ENCODE measurements at regions not wholly inside any gene's neighbourhood (a gene's known extent, or its start where the extent isn't known, plus 50 kb on each side); places are given as distances from the start of the nearest gene placed in this dataset.

DNA sequence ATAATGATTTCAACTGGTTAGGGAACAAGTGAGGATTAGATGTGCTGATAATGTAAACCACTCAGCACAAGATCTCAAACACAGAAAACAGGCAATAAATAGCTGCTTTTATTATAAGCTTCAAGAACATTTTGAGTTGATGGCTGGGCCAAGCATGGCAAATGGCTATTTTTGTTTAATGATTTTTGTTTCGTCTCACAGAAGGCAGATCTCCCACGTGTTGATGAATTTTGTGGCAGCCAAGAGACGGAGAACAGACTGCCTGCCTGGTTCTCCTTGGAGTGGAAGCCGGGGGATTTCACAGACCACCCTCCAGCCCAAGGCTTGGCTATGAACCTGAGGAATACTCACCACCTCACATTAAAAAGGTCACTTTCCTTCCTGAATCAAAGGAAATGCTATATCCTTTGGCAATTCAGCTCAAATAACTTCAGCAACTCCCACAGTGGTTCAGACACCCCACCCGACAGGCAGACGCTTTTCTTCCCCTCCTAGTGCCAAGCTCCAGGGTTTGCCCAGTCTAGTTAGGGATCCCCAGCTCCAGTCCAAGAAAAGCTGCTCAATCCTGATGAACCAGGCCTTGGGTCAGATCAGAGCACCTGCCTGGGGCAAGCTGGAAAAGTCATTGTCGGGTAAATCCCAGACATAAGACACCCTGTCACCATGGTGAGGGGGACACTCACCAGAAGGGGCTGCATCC is 593.5 kb downstream of the TOX3 start:
- Histone ChIP-seq H3K27me3 (ENCODE audit: insufficient read depth, low read length) (peaks cover 26% of the 10 kb centered on the region), H3K4me3 (ENCODE audit: low read depth, low read length) (no peak overlapping the region), H3K36me3 (ENCODE audit: insufficient read depth, low read length) (no peaks in the 10 kb centered on the region), H3K4me1 (ENCODE audit: control insufficient read depth, insufficient read depth, low read length, unreplicated experiment) (no peaks in the 10 kb centered on the region), H2AFZ (ENCODE audit: low read length, unreplicated experiment) (no peak overlapping the region), H3K79me2 (ENCODE audit: control insufficient read depth, insufficient read depth, low read length, unreplicated experiment) (no peaks in the 10 kb centered on the region), H3K27ac (ENCODE audit: low read depth, low read length) (no peak overlapping the region)

DNA sequence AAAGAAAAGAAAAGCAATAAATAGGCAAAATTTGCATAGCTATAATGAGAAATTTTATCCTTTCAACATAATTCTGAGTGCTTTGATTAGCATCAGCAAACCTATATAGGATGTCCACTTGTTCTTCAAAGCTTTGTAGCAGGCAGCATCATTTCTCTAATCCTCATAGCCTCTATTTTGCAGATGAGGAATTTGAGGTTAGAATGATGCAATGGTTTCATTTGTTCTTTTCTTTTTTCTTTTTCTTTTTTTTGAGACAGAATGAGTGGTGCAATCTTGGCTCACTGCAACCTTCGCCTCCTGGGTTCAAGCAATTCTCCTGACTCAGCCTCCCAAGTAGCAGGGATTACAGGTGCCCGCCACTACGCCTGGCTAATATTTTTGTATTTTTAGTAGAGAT is 594.4 kb downstream of the TOX3 start:
- no peak overlapping the region for H3K4me3 ChIP-seq (ENCODE audit: low read depth, low read length)
- no peak overlapping the region for H2AFZ ChIP-seq (ENCODE audit: low read length, unreplicated experiment)
- H3K27me3 ChIP-seq (ENCODE audit: insufficient read depth, low read length), result peaks cover 26% of the 10 kb centered on the region
- H3K36me3 ChIP-seq (ENCODE audit: insufficient read depth, low read length), result no peaks in the 10 kb centered on the region
- H3K27ac ChIP-seq (ENCODE audit: low read depth, low read length), result no peak overlapping the region
- H3K4me1 ChIP-seq (ENCODE audit: control insufficient read depth, insufficient read depth, low read length, unreplicated experiment), result no peaks in the 10 kb centered on the region
- H3K79me2 ChIP-seq (ENCODE audit: control insufficient read depth, insufficient read depth, low read length, unreplicated experiment), result no peaks in the 10 kb centered on the region

DNA sequence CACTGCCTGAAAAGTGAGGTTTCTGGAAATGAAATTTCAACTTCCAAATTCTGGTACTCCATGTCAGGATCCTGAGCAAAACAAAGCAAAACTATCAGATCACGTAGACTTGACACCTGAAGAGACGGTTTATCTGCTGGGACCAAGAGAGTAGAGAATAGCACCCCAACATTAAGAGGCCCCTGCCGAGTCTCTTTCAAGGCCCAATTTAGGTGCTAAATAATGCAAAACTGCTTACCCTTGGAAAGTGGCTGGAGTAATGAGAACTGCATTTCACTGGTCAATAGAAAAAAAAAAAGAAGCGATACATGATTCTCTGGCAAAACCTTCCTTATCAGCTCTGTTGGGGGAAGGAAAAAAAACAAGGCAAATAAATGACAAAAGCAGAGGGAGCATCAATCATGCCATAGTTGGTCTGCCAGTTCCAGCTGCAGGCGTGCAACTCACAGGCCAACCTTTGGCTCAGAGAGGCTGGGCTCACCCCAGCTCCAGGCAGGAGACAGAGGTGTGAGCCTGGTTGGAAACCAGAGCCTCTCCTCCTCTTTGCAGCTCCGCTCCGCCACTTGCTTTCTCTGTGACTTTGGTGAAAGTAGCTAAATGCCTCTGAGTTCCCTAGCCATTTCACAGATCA is 595.2 kb downstream of the TOX3 start:
- H3K4me1 ChIP-seq (ENCODE audit: control insufficient read depth, insufficient read depth, low read length, unreplicated experiment), result no peaks in the 10 kb centered on the region
- no peaks in the 10 kb centered on the region for H3K36me3 ChIP-seq (ENCODE audit: insufficient read depth, low read length)
- H2AFZ ChIP-seq (ENCODE audit: low read length, unreplicated experiment), result no peak overlapping the region
- H3K4me3 ChIP-seq (ENCODE audit: low read depth, low read length), result no peak overlapping the region
- no peak overlapping the region for H3K27ac ChIP-seq (ENCODE audit: low read depth, low read length)
- no peaks in the 10 kb centered on the region for H3K79me2 ChIP-seq (ENCODE audit: control insufficient read depth, insufficient read depth, low read length, unreplicated experiment)
- H3K27me3 ChIP-seq (ENCODE audit: insufficient read depth, low read length), result peaks cover 26% of the 10 kb centered on the region

- Histone ChIP-seq H3K4me1 (ENCODE audit: control insufficient read depth, insufficient read depth, low read length, unreplicated experiment) (no peaks in the 10 kb centered on the region), H3K27ac (ENCODE audit: low read depth, low read length) (no peak overlapping the region), H2AFZ (ENCODE audit: low read length, unreplicated experiment) (no peak overlapping the region), H3K36me3 (ENCODE audit: insufficient read depth, low read length) (no peaks in the 10 kb centered on the region), H3K27me3 (ENCODE audit: insufficient read depth, low read length) (peaks cover 26% of the 10 kb centered on the region), H3K4me3 (ENCODE audit: low read depth, low read length) (no peak overlapping the region), H3K79me2 (ENCODE audit: control insufficient read depth, insufficient read depth, low read length, unreplicated experiment) (no peaks in the 10 kb centered on the region)
Observed at GRCh38 chr16:51950118-51950780, 596.7 kb downstream of the TOX3 start.

DNA sequence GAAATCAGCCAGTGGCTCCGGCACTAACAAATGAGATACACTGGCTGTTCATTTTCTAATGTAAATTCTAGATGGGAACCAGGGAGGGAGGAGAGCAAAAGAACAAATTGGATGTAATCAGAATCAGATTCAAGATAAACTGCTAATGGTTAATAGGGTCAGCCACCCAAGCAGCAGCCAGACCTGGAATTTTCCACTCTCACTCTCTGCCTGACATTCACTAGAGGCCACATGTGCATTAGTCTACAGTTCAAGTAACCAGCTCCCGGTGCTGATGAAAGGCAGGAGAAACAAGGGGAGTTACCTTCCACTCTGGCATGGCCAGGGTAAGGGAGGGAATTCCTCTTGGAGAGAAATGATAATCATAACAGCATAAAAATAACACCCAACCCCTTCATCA is 597.7 kb downstream of the TOX3 start:
- H3K4me3 ChIP-seq (ENCODE audit: low read depth, low read length), result no peak overlapping the region
- H3K27ac ChIP-seq (ENCODE audit: low read depth, low read length), result no peak overlapping the region
- H3K27me3 ChIP-seq (ENCODE audit: insufficient read depth, low read length), result peaks cover 26% of the 10 kb centered on the region
- H3K36me3 ChIP-seq (ENCODE audit: insufficient read depth, low read length), result no peaks in the 10 kb centered on the region
- no peaks in the 10 kb centered on the region for H3K79me2 ChIP-seq (ENCODE audit: control insufficient read depth, insufficient read depth, low read length, unreplicated experiment)
- H3K4me1 ChIP-seq (ENCODE audit: control insufficient read depth, insufficient read depth, low read length, unreplicated experiment), result no peaks in the 10 kb centered on the region
- no peak overlapping the region for H2AFZ ChIP-seq (ENCODE audit: low read length, unreplicated experiment)

GRCh38 chr16:51941412-51941811 is 605.5 kb downstream of the TOX3 start:
- Histone ChIP-seq H3K27me3 (ENCODE audit: insufficient read depth, low read length) (peaks cover 19% of the 10 kb centered on the region), H3K36me3 (ENCODE audit: insufficient read depth, low read length) (no peaks in the 10 kb centered on the region), H3K4me3 (ENCODE audit: low read depth, low read length) (no peak overlapping the region), H2AFZ (ENCODE audit: low read length, unreplicated experiment) (no peak overlapping the region), H3K4me1 (ENCODE audit: control insufficient read depth, insufficient read depth, low read length, unreplicated experiment) (no peaks in the 10 kb centered on the region), H3K27ac (ENCODE audit: low read depth, low read length) (no peak overlapping the region), H3K79me2 (ENCODE audit: control insufficient read depth, insufficient read depth, low read length, unreplicated experiment) (no peaks in the 10 kb centered on the region)

DNA sequence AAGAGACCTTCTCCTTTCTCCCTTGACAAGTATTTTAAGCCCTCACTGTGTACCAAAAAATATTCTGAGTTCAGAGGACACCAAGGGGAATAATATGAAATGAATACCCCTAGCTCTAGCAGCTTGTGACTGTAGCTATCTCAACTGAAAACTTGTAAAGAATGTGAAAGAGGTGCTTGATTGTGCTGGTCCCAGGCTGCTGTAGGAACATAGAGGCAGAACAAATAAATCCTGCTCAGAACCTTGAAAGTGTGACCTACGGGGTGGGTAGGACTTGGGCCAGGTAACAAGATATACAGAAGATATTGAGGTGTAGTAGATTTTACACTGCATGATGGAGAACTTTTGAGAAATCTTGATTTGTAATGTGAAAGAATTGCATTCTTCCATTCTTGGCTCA is 606.8 kb downstream of the TOX3 start:
- H3K27me3 ChIP-seq (ENCODE audit: insufficient read depth, low read length), result peaks cover 19% of the 10 kb centered on the region
- no peak overlapping the region for H3K4me3 ChIP-seq (ENCODE audit: low read depth, low read length)
- H3K36me3 ChIP-seq (ENCODE audit: insufficient read depth, low read length), result no peaks in the 10 kb centered on the region
- H3K27ac ChIP-seq (ENCODE audit: low read depth, low read length), result no peak overlapping the region
- H3K79me2 ChIP-seq (ENCODE audit: control insufficient read depth, insufficient read depth, low read length, unreplicated experiment), result no peaks in the 10 kb centered on the region
- H2AFZ ChIP-seq (ENCODE audit: low read length, unreplicated experiment), result no peak overlapping the region
- H3K4me1 ChIP-seq (ENCODE audit: control insufficient read depth, insufficient read depth, low read length, unreplicated experiment), result no peaks in the 10 kb centered on the region

DNA sequence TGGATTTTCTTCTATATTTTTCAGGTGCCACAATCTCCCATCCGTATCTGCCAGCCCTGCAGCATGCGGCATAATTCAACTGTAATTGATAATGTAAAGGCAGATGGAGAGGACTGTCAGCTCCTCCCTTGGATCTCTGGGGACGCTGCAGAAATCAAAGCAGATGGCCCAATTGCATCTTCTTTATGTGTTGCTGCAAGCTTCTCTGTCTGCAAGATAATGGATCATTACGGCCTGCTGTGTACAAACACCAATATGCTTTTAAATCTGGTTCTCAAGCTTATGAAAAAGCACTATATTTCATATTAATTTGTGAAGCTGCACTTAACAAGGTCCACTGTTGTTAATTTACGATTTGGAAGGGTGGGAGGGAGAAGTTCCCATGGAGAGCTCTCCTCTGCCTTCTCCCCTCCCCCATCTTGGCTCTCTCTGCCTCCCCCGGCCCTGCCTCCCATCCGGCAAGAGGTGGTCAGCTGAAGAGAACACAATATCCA is 607.5 kb downstream of the TOX3 start:
- no peak overlapping the region for H3K4me3 ChIP-seq (ENCODE audit: low read depth, low read length)
- H2AFZ ChIP-seq (ENCODE audit: low read length, unreplicated experiment), result no peak overlapping the region
- peaks cover 19% of the 10 kb centered on the region for H3K27me3 ChIP-seq (ENCODE audit: insufficient read depth, low read length)
- H3K4me1 ChIP-seq (ENCODE audit: control insufficient read depth, insufficient read depth, low read length, unreplicated experiment), result no peaks in the 10 kb centered on the region
- H3K79me2 ChIP-seq (ENCODE audit: control insufficient read depth, insufficient read depth, low read length, unreplicated experiment), result no peaks in the 10 kb centered on the region
- no peaks in the 10 kb centered on the region for H3K36me3 ChIP-seq (ENCODE audit: insufficient read depth, low read length)
- H3K27ac ChIP-seq (ENCODE audit: low read depth, low read length), result no peak overlapping the region

- Histone ChIP-seq H2AFZ (ENCODE audit: low read length, unreplicated experiment) (no peak overlapping the region), H3K4me3 (ENCODE audit: low read depth, low read length) (no peak overlapping the region), H3K79me2 (ENCODE audit: control insufficient read depth, insufficient read depth, low read length, unreplicated experiment) (no peaks in the 10 kb centered on the region), H3K27ac (ENCODE audit: low read depth, low read length) (no peak overlapping the region), H3K4me1 (ENCODE audit: control insufficient read depth, insufficient read depth, low read length, unreplicated experiment) (no peaks in the 10 kb centered on the region), H3K36me3 (ENCODE audit: insufficient read depth, low read length) (no peaks in the 10 kb centered on the region), H3K27me3 (ENCODE audit: insufficient read depth, low read length) (peaks cover 19% of the 10 kb centered on the region)
Observed at GRCh38 chr16:51938861-51939260, 608.1 kb downstream of the TOX3 start.

DNA sequence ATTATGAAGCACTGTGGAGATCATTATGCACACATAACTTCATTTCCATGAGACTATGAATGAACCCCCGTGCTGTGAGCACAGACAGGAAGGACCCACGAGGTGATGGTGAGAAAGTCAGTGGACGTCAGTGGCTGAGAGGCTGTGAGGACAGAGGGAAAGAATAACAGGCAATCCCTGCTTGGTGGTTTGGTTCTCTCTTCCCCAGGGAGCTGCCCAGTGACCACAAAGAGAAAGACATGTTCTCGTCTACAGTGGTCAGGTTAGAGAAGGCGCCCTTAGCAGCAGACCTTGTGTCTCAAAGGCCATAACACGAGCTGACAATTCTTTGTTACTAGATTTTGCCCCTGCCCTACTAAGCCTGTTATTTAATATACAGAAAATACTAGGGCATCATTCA is 609.2 kb downstream of the TOX3 start:
- Histone ChIP-seq H3K36me3 (ENCODE audit: insufficient read depth, low read length) (no peaks in the 10 kb centered on the region), H3K4me3 (ENCODE audit: low read depth, low read length) (peak overlapping the region; percentile 5; the same call in 1 of the 2 replicates), H3K4me1 (ENCODE audit: control insufficient read depth, insufficient read depth, low read length, unreplicated experiment) (no peaks in the 10 kb centered on the region), H3K79me2 (ENCODE audit: control insufficient read depth, insufficient read depth, low read length, unreplicated experiment) (no peaks in the 10 kb centered on the region), H3K27ac (ENCODE audit: low read depth, low read length) (no peak overlapping the region), H2AFZ (ENCODE audit: low read length, unreplicated experiment) (no peak overlapping the region), H3K27me3 (ENCODE audit: insufficient read depth, low read length) (peaks cover 17% of the 10 kb centered on the region)

GRCh38 chr16:51936846-51937245 is 610.1 kb downstream of the TOX3 start:
- Histone ChIP-seq H3K27ac (ENCODE audit: low read depth, low read length) (no peak overlapping the region), H2AFZ (ENCODE audit: low read length, unreplicated experiment) (no peak overlapping the region), H3K36me3 (ENCODE audit: insufficient read depth, low read length) (no peaks in the 10 kb centered on the region), H3K4me3 (ENCODE audit: low read depth, low read length) (no peak overlapping the region), H3K27me3 (ENCODE audit: insufficient read depth, low read length) (peaks cover 10% of the 10 kb centered on the region), H3K4me1 (ENCODE audit: control insufficient read depth, insufficient read depth, low read length, unreplicated experiment) (no peaks in the 10 kb centered on the region), H3K79me2 (ENCODE audit: control insufficient read depth, insufficient read depth, low read length, unreplicated experiment) (no peaks in the 10 kb centered on the region)
